Brain microvascular endothelial cell (primary cell): ENCODE measurements at regions not wholly inside any gene's neighbourhood (a gene's known extent, or its start where the extent isn't known, plus 50 kb on each side); places are given as distances from the start of the nearest gene placed in this dataset.

Source experiments
- DNase-seq: peaks from one replicate; pipeline ENCODE4 v3.0.0-alpha.2; 2020
- H3K27ac ChIP-seq: fragments of 250-450 bp; sonication (Bioruptor Pico); 2 replicates; pipeline ENCODE4 v1.5.1; 2020; ENCODE audit warnings: mild to moderate bottlenecking, moderate library complexity
- H3K27me3 ChIP-seq: fragments of 250-450 bp; sonication (Bioruptor Pico); replicated peaks from 2 replicates; pipeline ENCODE4 v1.5.1; 2020; ENCODE audit warnings: mild to moderate bottlenecking
- H3K36me3 ChIP-seq: fragments of 250-450 bp; sonication (Bioruptor Pico); replicated peaks from 2 replicates; pipeline ENCODE4 v1.5.1; 2020; ENCODE audit warnings: mild to moderate bottlenecking
- H3K4me3 ChIP-seq: 2 replicates; pipeline ENCODE4 v1.5.1; 2011; ENCODE audit warnings: low read depth, mild to moderate bottlenecking, control low read depth, low read length, moderate library complexity
- CTCF ChIP-seq: IDR thresholded peaks from 2 replicates; pipeline ENCODE4 v1.5.1; 2011; ENCODE audit warnings: low read depth, mild to moderate bottlenecking, moderate library complexity, low read length, control low read depth, inconsistent platforms; ENCODE audit errors: missing control alignments
- in situ Hi-C: cut with HindIII; loops from 2 replicates; pipeline ENCODE4 v1.10.0; 2017; ENCODE audit warnings: low sequenced_read_pairs, low pct_ligation_motif_present

GRCh38 chr13:111443981-111444380 is 123.5 kb downstream of the TEX29 start:
- no peak overlapping the region for H3K4me3 ChIP-seq
- in situ Hi-C loops = no loop called here
- no peak overlapping the region for H3K27ac ChIP-seq
- DNase-seq = no peak
- TF ChIP-seq CTCF = no peak
- H3K27me3 ChIP-seq = no peaks in the 10 kb centered on the region
- H3K36me3 ChIP-seq = no peaks in the 10 kb centered on the region

- H3K27ac ChIP-seq = no peak overlapping the region
- no peaks in the 10 kb centered on the region for H3K36me3 ChIP-seq
- TF ChIP-seq CTCF = no peak
- H3K4me3 ChIP-seq = no peak overlapping the region
- H3K27me3 ChIP-seq = no peaks in the 10 kb centered on the region
- in situ Hi-C loops = no loop called here
- no peak for DNase-seq
Observed at GRCh38 chr13:111448504-111448903, 128.1 kb downstream of the TEX29 start.

GRCh38 chr13:111449041-111449440 is 128.6 kb downstream of the TEX29 start:
- no peak for DNase-seq
- in situ Hi-C loops = no loop called here
- H3K36me3 ChIP-seq = no peaks in the 10 kb centered on the region
- H3K27ac ChIP-seq = no peak overlapping the region
- no peaks in the 10 kb centered on the region for H3K27me3 ChIP-seq
- no peak overlapping the region for H3K4me3 ChIP-seq
- no peak for TF ChIP-seq CTCF

GRCh38 chr13:111451402-111451801 is 131.0 kb downstream of the TEX29 start:
- no peaks in the 10 kb centered on the region for H3K36me3 ChIP-seq
- in situ Hi-C loops = no loop called here
- H3K27me3 ChIP-seq = no peaks in the 10 kb centered on the region
- DNase-seq = no peak
- H3K4me3 ChIP-seq = no peak overlapping the region
- no peak overlapping the region for H3K27ac ChIP-seq
- no peak for TF ChIP-seq CTCF

GRCh38 chr13:111456452-111457230 is 136.2 kb downstream of the TEX29 start:
- TF ChIP-seq CTCF = no peak
- no peaks in the 10 kb centered on the region for H3K27me3 ChIP-seq

More at GRCh38 chr13:111456452-111457230, 136.2 kb downstream of the TEX29 start:
- no peak for DNase-seq
- in situ Hi-C loops = no loop called here
- no peak overlapping the region for H3K4me3 ChIP-seq
- H3K36me3 ChIP-seq = no peaks in the 10 kb centered on the region
- no peak overlapping the region for H3K27ac ChIP-seq
